K562 (cell line): ENCODE measurements at regions not wholly inside any gene's neighbourhood (a gene's known extent, or its start where the extent isn't known, plus 50 kb on each side); places are given as distances from the start of the nearest gene placed in this dataset.
A peak's percentile ranks its signal among the peaks of the same experiment; 100 is the strongest.

ENCODE experiments used
- ATAC-seq: fragments of 200-7000 bp; cut with Tn5 transposase; 3 replicates; pipeline ENCODE4 v1.9.1; 2020; ENCODE audit warnings: moderate library complexity
- BruUV-seq: library from RNA; stranded (reverse); fragments of 400-500 nt; replicated peaks from 2 replicates; lab custom pipeline; 2021; lab: Mats Ljungman, UMichigan
- CTCF ChIA-PET: fragments of 300-600 bp; formaldehyde crosslinking; extraction: SDS; loops from one replicate; lab custom pipeline; 2021; ENCODE audit warnings: low intra/inter-chr PET ratio; lab: Yijun Ruan, JAX
- POLR2A ChIA-PET: fragments of 300-600, 350-650 bp; sonication (Branson Sonifier 250); formaldehyde crosslinking; extraction: SDS; loops from one replicate; lab custom pipeline; 2021; ENCODE audit warnings: antibody characterized with exemption, inconsistent platforms; lab: Yijun Ruan, JAX
- DNase-seq, 4 experiments: peaks; one replicate each; pipeline versions ENCODE4 v3.0.0 to v3.0.0-alpha.2; 2011 to 2018; ENCODE audit warnings: low spot score in 3 of 4, mixed read lengths in 3 of 4; ENCODE audit errors: extremely low read depth in 1 of 4
- FAIRE-seq: peaks from 2 replicates; lab custom pipeline; 2011; peaks lifted over from hg19 to GRCh38; lab: Jason Lieb, UNC
- H2AFZ ChIP-seq: 2 replicates; pipeline ENCODE4 v1.6.0; 2011; ENCODE audit warnings: low read depth, low read length, control low read depth, inconsistent platforms
- H3K27ac ChIP-seq: fragments of 200-600 bp; 3 replicates; pipeline ENCODE4 v1.8.0; 2011; ENCODE audit warnings: low read depth, mild to moderate bottlenecking, control low read depth, inconsistent platforms, low read length, moderate library complexity, mixed read lengths; ENCODE audit errors: extremely low read depth
- H3K27me3 ChIP-seq, 2 experiments: fragments of 300-600 bp in 1 of 2; 2 replicates in 1 of 2; 3 replicates in 1 of 2; pipeline versions ENCODE4 v1.6.0 to v1.8.0; 2011; ENCODE audit warnings: inconsistent platforms in 2 of 2, low read length in 2 of 2, mild to moderate bottlenecking in 1 of 2, mixed read lengths in 1 of 2, moderate library complexity in 1 of 2; ENCODE audit not compliant: control insufficient read depth in 2 of 2, insufficient read depth in 2 of 2
- H3K36me3 ChIP-seq: fragments of 300-600 bp; 3 replicates; pipeline ENCODE4 v1.8.0; 2011; ENCODE audit warnings: mild to moderate bottlenecking, low read length, inconsistent platforms; ENCODE audit not compliant: control insufficient read depth, insufficient read depth
- H3K4me1 ChIP-seq, 2 experiments: fragments of 200-600 bp in 1 of 2; replicated peaks in 1 of 2; 2 replicates in 1 of 2; 3 replicates in 1 of 2; pipeline versions ENCODE4 v1.5.1 to v1.8.0; 2011; ENCODE audit warnings: inconsistent platforms in 2 of 2, low read length in 2 of 2, mild to moderate bottlenecking in 1 of 2, mixed read lengths in 1 of 2, moderate library complexity in 1 of 2; ENCODE audit not compliant: control insufficient read depth in 2 of 2, insufficient read depth in 2 of 2
- H3K4me2 ChIP-seq: 2 replicates; pipeline ENCODE4 v1.6.1; 2011; ENCODE audit warnings: low read length, control low read depth, inconsistent platforms, mixed read lengths; ENCODE audit not compliant: insufficient read depth
- H3K4me3 ChIP-seq: fragments of 200-600 bp; sonication (generic), shearing (Covaris generic); 2 replicates; pipeline ENCODE4 v1.5.1; 2016; ENCODE audit warnings: control low read depth, inconsistent platforms
- H3K79me2 ChIP-seq: fragments of 200-600 bp; 3 replicates; pipeline ENCODE4 v1.8.0; 2011; ENCODE audit warnings: low read length, inconsistent platforms; ENCODE audit not compliant: control insufficient read depth, insufficient read depth
- H3K9ac ChIP-seq, 2 experiments: 2 replicates each; pipeline versions ENCODE4 v1.6.0 to v1.6.1; 2011; ENCODE audit warnings: low read depth in 2 of 2, low read length in 2 of 2, control low read depth in 1 of 2, inconsistent platforms in 1 of 2, mild to moderate bottlenecking in 1 of 2, mixed read lengths in 1 of 2; ENCODE audit not compliant: insufficient read depth in 1 of 2
- H3K9me1 ChIP-seq: one replicate; pipeline ENCODE4 v1.6.0; 2011; ENCODE audit warnings: inconsistent platforms, mild to moderate bottlenecking, low read length, moderate library complexity; ENCODE audit not compliant: control insufficient read depth, insufficient read depth
- H3K9me3 ChIP-seq: replicated peaks from 2 replicates; pipeline ENCODE4 v1.5.1; 2011; ENCODE audit warnings: low read depth, low read length, inconsistent platforms; ENCODE audit not compliant: control insufficient read depth, insufficient read depth
- H4K20me1 ChIP-seq: replicated peaks from 2 replicates; pipeline ENCODE4 v1.6.1; 2011; ENCODE audit warnings: low read length, inconsistent platforms, mixed read lengths; ENCODE audit not compliant: control insufficient read depth, insufficient read depth
- ARID2 ChIP-seq: fragments of 450-650 bp; IDR thresholded peaks from 2 replicates; pipeline ENCODE4 v1.6.1; 2017; ENCODE audit warnings: antibody characterized with exemption, mild to moderate bottlenecking
- ESRRA ChIP-seq: fragments of 450-650 bp; IDR thresholded peaks from 2 replicates; pipeline ENCODE4 v1.6.1; 2014; ENCODE audit warnings: low read depth, mild to moderate bottlenecking, moderate library complexity, borderline replicate concordance
- PHTF2 ChIP-seq: fragments of 250-450 bp; sonication (Bioruptor Pico); IDR thresholded peaks from 2 replicates; pipeline ENCODE4 v1.5.0; 2021; ENCODE audit warnings: mild to moderate bottlenecking
- SNRNP70 ChIP-seq: fragments of 200-400 bp; formaldehyde crosslinking; optimal IDR thresholded peaks from 2 replicates; pipeline ENCODE3; 2017; ENCODE audit warnings: low read depth, low read length
- SRSF1 ChIP-seq: fragments of 200-400 bp; formaldehyde crosslinking; IDR thresholded peaks from 2 replicates; pipeline ENCODE4 v1.6.1; 2017; ENCODE audit warnings: mild to moderate bottlenecking, low read depth, low read length, moderate library complexity
- TAF1 ChIP-seq: IDR thresholded peaks from 2 replicates; pipeline ENCODE4 v1.6.1; 2011; ENCODE audit warnings: mild to moderate bottlenecking, low read length, moderate library complexity; ENCODE audit not compliant: insufficient read depth, control insufficient read depth, severe bottlenecking; ENCODE audit errors: extremely low read depth
- ZBTB40 ChIP-seq, 2 experiments: fragments of 450-650 bp in 1 of 2; sonication (generic) in 1 of 2; formaldehyde crosslinking in 1 of 2; IDR thresholded peaks; 2 replicates each; pipeline versions ENCODE4 v1.7.1 to v1.9.0; 2016 to 2022; ENCODE audit warnings: inconsistent platforms in 1 of 2, mild to moderate bottlenecking in 1 of 2, missing genetic modification reagents in 1 of 2
- ZNF184 ChIP-seq: sonication (generic); formaldehyde crosslinking; IDR thresholded peaks from 2 replicates; pipeline ENCODE4 v1.5.0; 2020; ENCODE audit warnings: missing genetic modification reagents
- ZNF57 ChIP-seq: fragments of 450-650 bp; formaldehyde crosslinking; IDR thresholded peaks from 2 replicates; pipeline ENCODE4 v1.4.0; 2020; ENCODE audit warnings: mild to moderate bottlenecking, moderate library complexity
- ZNF696 ChIP-seq: fragments of 250-450 bp; sonication (Bioruptor Pico); conservative IDR thresholded peaks from 2 replicates; pipeline ENCODE4 v1.4.0; 2020; ENCODE audit warnings: mild to moderate bottlenecking, moderate library complexity
- WGBS: fragments of 100-300 bp; shearing (Covaris generic); methylation state at CpG from one replicate; pipeline ENCODE4 v1.1.6; 2016; ENCODE audit warnings: low coverage, mixed read lengths; ENCODE audit not compliant: insufficient coverage; ENCODE audit errors: missing lambda C conversion rate; 5-methylcytosine and 5-hydroxymethylcytosine counted together
- in situ Hi-C: fragments of 300-500 bp; cut with MboI; formaldehyde crosslinking; loops from 4 replicates; pipeline ENCODE4 v1.15.0; 2018; ENCODE audit warnings: inconsistent platforms, mixed read lengths
- intact Hi-C: fragments of 100-400 bp; cut with micrococcal nuclease; formaldehyde crosslinking; loops from 2 replicates; pipeline ENCODE4 v1.14.2; 2022
- TF ChIP-seq, protein P1 (sequence below), 3 experiments: IDR thresholded peaks in 2 of 3; conservative IDR thresholded peaks in 1 of 3; 2 replicates each; pipeline ENCODE4 v1.5.1; 2011 to 2012; ENCODE audit warnings: low read length in 3 of 3, mild to moderate bottlenecking in 3 of 3, control low read depth in 2 of 3, improper control_type of control experiment in 1 of 3, inconsistent platforms in 1 of 3, low read depth in 1 of 3, mixed read lengths in 1 of 3, moderate library complexity in 1 of 3; ENCODE audit not compliant: insufficient read depth in 2 of 3

DNA sequence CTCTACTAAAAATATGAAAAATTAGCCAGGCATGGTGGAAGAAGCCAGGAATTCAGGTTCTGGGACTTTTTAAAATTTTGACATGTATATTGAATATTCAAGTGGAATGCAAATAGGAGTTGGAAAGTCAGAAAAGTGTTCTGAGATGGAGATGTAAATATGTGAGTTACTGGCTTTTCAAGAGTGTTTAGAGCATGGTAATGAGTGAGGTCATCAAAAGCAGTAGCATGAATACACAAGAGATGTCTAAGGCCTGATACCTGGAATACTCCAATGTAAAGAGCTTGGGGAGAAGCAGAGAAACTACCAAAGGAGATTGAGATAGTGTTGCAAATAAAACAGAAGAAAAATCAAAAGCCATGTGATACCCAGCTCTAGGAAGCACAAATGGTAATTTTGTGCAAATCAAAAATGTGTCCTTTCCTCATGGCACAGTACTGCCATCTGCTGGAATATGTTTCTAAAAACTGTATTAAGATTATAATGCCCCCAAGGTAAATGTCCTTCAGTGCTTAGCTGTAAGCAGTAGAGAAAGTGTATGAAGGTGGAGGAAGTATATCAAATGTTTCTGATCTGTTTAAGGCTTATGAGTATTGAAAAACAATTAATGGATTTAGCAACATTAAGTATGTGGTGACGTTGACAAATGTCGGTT lies 908.4 kb downstream of the KCNJ18 start:
- 0% methylated on average over 2 of the region's 2 CpGs for WGBS
- intact Hi-C loops (no loop called here), in situ Hi-C loops (no loop called here)
- Histone ChIP-seq H3K4me2 (no peak overlapping the region), H3K9ac (no peak overlapping the region), H3K9me3 (no peaks in the 10 kb centered on the region), H3K27me3 (no peaks in the 10 kb centered on the region), H3K36me3 (no peaks in the 10 kb centered on the region), H2AFZ (no peak overlapping the region), H3K9me1 (no peaks in the 10 kb centered on the region), H3K4me3 (no peak overlapping the region), H4K20me1 (no peaks in the 10 kb centered on the region), H3K79me2 (no peaks in the 10 kb centered on the region), H3K27ac (no peak overlapping the region), H3K4me1 (no peaks in the 10 kb centered on the region)
- CTCF ChIA-PET = no interaction called here
- ATAC-seq (no peak), DNase-seq (peak in 1 of 4 experiments; percentile 49), FAIRE-seq (peak; percentile 82)
- no TSS peak for BruUV-seq
- POLR2A ChIA-PET = no interaction called here
- TF ChIP-seq SNRNP70 = no peak
- no peak for TF ChIP-seq ZBTB40 (IDR thresholded peaks at IDR 0.05)
- TF ChIP-seq ZBTB40 (CRISPR knock-in tag; IDR thresholded peaks at IDR 0.05) = no peak
- no peak for TF ChIP-seq PHTF2 (CRISPR knock-in tag)
- no peak for TF ChIP-seq ZNF696 (CRISPR knock-in tag)
- TF ChIP-seq, protein P1, sequence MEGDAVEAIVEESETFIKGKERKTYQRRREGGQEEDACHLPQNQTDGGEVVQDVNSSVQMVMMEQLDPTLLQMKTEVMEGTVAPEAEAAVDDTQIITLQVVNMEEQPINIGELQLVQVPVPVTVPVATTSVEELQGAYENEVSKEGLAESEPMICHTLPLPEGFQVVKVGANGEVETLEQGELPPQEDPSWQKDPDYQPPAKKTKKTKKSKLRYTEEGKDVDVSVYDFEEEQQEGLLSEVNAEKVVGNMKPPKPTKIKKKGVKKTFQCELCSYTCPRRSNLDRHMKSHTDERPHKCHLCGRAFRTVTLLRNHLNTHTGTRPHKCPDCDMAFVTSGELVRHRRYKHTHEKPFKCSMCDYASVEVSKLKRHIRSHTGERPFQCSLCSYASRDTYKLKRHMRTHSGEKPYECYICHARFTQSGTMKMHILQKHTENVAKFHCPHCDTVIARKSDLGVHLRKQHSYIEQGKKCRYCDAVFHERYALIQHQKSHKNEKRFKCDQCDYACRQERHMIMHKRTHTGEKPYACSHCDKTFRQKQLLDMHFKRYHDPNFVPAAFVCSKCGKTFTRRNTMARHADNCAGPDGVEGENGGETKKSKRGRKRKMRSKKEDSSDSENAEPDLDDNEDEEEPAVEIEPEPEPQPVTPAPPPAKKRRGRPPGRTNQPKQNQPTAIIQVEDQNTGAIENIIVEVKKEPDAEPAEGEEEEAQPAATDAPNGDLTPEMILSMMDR (IDR thresholded peaks at IDR 0.05 in 2 of 3, conservative IDR thresholded peaks at IDR 0.05 in 1 of 3; ENCODE audit: insufficient read depth in 2 of 3, low read depth in 1 of 3, low read length in 3 of 3) = peak in 1 of 3 experiments; percentile 21; a peak in 2 of 6 replicates
- TF ChIP-seq ZNF184 = no peak
- TF ChIP-seq ARID2 = no peak
- TF ChIP-seq ZNF57 (CRISPR knock-in tag) = no peak
- TF ChIP-seq SRSF1 = no peak
- TF ChIP-seq ESRRA = no peak
- no peak for TF ChIP-seq TAF1
